Right kidney (tissue), 1 donor: ENCODE measurements at regions not wholly inside any gene's neighbourhood (a gene's known extent, or its start where the extent isn't known, plus 50 kb on each side); places are given as distances from the start of the nearest gene placed in this dataset.
"Not testable (repeated sequence)": the region's sequence is repeated elsewhere in the genome, so short reads cannot be mapped to it uniquely, and the experiment has no call there.

Experiments
- DNase-seq: peaks from one replicate; pipeline ENCODE4 v3.0.0-alpha.2; 2016

DNA sequence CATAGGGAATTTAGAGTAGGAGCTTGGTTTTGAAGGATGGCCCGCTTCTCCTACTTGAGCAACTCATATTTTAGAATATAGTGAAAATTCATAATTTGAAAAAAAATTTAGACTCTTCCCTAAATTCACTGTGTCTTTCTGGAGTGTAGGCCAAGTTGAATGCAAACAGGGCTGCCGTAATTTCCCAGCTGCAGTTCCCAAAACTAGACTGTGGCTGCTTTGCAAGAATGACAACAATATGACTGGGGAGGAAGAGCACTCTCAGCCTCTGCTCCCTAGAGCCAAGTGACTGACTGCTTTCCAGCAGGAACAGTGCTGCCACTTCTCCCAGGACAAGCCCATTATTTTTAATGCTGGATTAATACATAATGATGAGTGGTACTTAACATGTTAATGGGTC, 209.0 kb downstream of the RHOU start:
- DNase-seq = no peak

- DNase-seq = no peak
Measured at GRCh38 chr1:228944935-228945371, 209.7 kb downstream of the RHOU start.

GRCh38 chr1:228945885-228946284, 210.6 kb downstream of the RHOU start:
- DNase-seq = no peak

GRCh38 chr1:228949617-228950016, 214.3 kb downstream of the RHOU start:
- DNase-seq = not testable (repeated sequence)

DNA sequence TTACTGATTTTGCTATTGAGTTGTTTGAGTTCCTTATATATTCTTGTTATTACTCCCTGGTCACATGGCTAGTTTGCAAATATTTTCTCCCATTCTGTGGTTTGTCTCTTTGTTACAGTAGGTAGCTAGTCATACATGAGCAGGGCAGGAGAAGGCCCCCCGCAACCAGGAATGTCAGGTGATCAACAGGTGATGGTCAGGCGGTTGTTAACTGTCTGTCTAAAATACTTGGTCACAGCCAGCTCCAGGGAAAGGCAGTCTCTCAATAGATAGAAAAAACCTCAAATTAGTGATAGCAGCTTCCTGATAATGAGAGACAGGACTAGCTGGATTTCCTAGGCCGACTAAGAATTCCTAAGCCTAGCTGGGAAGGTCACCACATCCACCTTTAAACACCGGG, 217.9 kb downstream of the RHOU start:
- no peak for DNase-seq

- not testable (repeated sequence) for DNase-seq
Measured at GRCh38 chr1:228953808-228954207, 218.5 kb downstream of the RHOU start.

GRCh38 chr1:228955691-228956090, 220.4 kb downstream of the RHOU start:
- no peak for DNase-seq

DNA sequence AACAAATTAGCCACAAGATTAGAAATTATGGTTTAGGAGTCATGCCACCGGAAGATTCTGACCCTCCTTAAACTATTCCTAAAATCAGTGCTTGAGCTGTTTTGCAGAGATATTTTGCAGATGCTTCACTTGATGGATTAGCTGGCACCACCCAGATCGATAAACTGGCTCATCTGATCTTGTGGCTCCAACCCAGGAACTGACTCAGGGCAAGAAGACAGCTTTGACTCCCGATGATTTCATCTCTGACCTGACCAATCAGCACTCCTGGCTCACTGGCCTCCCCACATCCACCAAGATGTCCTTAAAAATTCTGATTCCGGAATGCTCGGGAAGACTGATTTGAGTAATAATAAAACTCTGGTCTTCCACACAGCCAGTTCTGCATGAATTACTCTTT, 221.6 kb downstream of the RHOU start:
- DNase-seq = no peak

DNA sequence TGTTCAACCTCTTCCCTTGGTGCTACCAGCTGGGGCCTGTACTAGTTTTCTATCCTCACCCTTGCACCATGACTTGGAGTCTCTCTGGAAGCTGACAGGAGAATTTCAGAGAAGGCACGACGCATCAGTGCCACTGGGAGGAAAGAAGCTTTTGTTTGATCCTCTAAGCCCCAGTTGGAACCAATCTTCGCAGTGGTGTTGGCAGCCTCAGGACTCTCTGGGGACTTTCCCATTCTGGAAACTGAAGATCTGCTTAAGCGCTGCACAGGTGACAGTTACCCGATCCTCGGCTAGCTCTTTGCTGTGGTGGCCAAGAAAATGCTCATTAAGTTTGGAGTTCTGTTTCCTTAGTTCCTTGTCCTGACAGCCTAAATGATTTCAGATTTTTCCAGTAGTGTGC, 222.3 kb downstream of the RHOU start:
- DNase-seq = no peak

GRCh38 chr1:228958121-228958520, 222.8 kb downstream of the RHOU start:
- no peak for DNase-seq

DNA sequence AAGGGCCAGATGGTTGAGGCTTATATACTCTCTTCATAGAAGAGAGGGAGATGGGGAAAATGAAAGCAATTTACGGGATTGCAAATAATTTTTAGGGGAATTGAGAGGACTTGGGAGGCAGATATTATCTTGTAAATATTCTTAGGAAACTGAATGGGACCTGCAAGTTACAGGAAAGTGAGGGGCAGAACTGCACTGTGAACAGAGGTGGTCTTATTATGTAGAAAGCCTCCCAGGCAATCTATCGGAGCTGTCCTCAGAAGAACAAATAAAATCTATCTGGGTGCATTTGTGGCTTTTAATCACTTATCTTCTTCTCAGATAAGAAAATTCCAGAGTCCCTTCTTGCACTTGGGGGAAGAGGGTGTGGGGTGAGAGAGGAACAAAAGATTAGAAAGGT, 223.5 kb downstream of the RHOU start:
- no peak for DNase-seq

GRCh38 chr1:228960705-228961104, 225.4 kb downstream of the RHOU start:
- DNase-seq = no peak

GRCh38 chr1:228961511-228961910, 226.2 kb downstream of the RHOU start:
- no peak for DNase-seq

GRCh38 chr1:228963795-228964177, 228.5 kb downstream of the RHOU start:
- DNase-seq = no peak

DNA sequence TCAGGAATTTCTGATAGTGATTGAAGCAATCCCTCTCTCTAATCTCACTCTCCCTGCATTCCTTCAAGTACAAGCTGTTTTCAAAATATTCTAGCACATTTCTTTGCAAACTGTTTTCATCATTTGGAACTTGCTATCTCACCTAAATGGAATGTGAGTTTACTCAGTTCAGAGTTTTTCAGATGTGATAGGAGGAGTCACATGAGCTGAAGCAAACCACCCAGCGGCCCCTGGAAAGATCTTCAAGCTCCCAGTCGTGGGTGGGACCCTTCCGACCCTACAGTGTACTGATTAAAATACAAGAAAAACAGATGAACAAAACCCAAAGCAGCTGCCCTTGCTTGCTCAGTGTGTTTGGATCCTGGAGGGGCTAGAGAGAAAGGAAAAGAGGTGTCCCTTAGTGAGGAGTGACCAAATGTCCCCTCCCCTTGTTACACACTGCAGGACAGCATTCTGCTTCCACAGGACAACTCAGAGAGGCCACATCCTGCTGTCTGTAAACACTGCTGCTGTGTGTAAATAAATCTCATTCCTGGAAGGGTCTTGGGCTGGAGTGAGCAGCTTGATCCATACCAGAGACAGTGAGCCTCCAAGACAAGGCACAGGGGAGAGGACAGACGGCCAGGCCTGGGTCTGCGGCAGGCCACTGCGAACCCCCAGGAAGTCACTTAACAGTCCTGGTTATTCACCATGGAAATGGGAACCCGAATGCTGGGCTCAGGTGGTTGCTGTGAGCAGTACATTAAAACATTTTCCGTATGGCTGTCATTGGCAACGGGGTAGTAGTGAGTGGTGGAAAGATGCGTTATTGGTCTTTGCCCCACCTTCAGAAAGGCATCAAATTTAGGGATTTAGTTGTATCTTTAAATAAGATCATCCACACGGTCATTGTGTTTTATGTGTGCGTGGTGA, 229.2 kb downstream of the RHOU start:
- DNase-seq = no peak

GRCh38 chr1:228968891-228969606, 233.8 kb downstream of the RHOU start:
- DNase-seq = no peak

DNA sequence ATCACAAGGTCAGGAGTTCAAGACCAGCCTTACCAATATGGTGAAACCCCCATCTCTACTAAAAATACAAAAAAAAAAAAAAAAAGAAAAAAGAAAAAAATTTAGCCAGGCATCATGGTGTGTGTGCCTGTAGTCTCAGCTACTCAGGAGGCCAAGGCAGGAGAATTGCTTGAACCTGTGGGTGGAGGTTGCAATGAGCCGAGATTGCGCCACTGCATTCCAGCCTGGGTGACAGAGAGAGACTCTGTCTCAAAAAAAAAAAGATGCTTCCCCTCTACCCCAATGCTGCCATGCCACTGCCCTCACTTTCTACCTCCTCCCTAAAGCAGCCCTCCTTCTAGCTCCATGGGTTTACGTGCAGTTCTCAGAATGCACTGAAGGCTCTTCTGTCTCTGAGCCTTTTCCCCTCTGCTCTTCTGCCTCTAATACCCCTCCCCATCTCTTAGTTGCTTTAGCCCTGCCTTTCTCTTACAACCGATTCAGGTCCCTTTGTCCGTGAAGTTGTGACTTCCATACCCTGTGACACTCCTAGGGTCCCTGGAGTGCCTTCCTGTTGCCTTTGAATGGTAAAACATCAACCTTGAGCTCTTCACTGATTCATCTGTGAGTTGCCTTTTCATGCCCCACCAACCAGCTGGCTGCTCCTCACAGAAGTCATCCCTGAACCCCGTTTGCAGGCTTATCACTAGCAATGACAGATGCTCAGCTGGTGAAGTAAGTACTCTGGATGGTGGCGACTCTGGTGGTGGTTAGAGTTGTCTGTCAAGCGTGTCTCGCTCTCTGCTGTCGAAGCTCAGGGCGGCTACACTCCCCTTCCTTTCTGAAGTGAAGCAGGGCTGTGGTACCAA, 234.9 kb downstream of the RHOU start:
- DNase-seq = no peak

GRCh38 chr1:228972576-228972975, 237.3 kb downstream of the RHOU start:
- DNase-seq = no peak

- DNase-seq = no peak
Measured at GRCh38 chr1:228974273-228974672, 239.0 kb downstream of the RHOU start.

- DNase-seq = no peak
Measured at GRCh38 chr1:228975238-228975907, 240.1 kb downstream of the RHOU start.

GRCh38 chr1:228976316-228976715, 241.0 kb downstream of the RHOU start:
- no peak for DNase-seq

DNA sequence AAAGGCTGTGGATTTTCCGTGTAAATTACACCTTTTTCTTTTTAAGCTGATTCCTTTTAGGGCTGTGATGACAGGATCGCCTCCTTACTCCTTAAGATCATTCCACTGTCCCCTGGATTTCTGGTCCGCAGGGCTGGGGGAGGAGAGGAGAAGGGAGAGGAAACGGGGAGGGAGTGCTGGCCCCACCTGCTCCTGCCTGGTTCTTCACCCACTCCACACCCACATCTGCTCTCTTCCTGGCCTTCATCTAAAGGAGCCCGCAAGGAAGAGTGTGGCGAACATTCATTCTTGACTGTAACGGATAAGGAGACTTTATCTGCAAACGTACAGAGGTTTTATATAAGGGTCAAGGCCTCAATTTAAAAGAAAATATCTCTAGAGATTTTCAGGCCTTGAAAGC, 242.0 kb downstream of the RHOU start:
- DNase-seq = no peak
